ENCODE measurements at regions not wholly inside any gene's neighbourhood (a gene's known extent, or its start where the extent isn't known, plus 50 kb on each side); places are given as distances from the start of the nearest gene placed in this dataset.

- H3K4me1 Mint-ChIP-seq (ENCODE audit: low read depth) = no peaks in the 10 kb centered on the region
- intact Hi-C loops (cut with micrococcal nuclease) = no loop called here
- H3K27me3 Mint-ChIP-seq = no peaks in the 10 kb centered on the region
- H3K27ac Mint-ChIP-seq = no peak overlapping the region
- H3K4me3 Mint-ChIP-seq = no peak overlapping the region
- H3K9me3 Mint-ChIP-seq = peaks cover 79% of the 10 kb centered on the region
- H3K36me3 Mint-ChIP-seq (ENCODE audit: low read depth) = no peaks in the 10 kb centered on the region
Observed at GRCh38 chr19:27529158-27529557, 1683.8 kb downstream of the UQCRFS1 start.

GRCh38 chr19:27522223-27522622, 1690.7 kb downstream of the UQCRFS1 start:
- no peaks in the 10 kb centered on the region for H3K36me3 Mint-ChIP-seq (ENCODE audit: low read depth)
- H3K27ac Mint-ChIP-seq = no peak overlapping the region
- intact Hi-C loops (cut with micrococcal nuclease) = no loop called here
- peaks cover 44% of the 10 kb centered on the region for H3K9me3 Mint-ChIP-seq
- H3K27me3 Mint-ChIP-seq = no peaks in the 10 kb centered on the region
- H3K4me1 Mint-ChIP-seq (ENCODE audit: low read depth) = no peaks in the 10 kb centered on the region
- H3K4me3 Mint-ChIP-seq = no peak overlapping the region

Data from dendritic cell treated with granulocyte-macrophage colony-stimulating factor and Interleukin-4, amounts not matched to agents 40 ng/mL and 50 ng/mL, for 4 days (primary cell).